ENCODE measurements at regions not wholly inside any gene's neighbourhood (a gene's known extent, or its start where the extent isn't known, plus 50 kb on each side); places are given as distances from the start of the nearest gene placed in this dataset.

GRCh38 chrX:27086237-27086636, 376.9 kb downstream of the PPP4R3C start:
- Histone ChIP-seq H3K9ac (ENCODE audit: low read length) (no peak overlapping the region), H2AFZ (ENCODE audit: low read length) (no peak overlapping the region), H3K79me2 (ENCODE audit: low read length) (no peaks in the 10 kb centered on the region), H3K9me3 (ENCODE audit: low read length) (no peaks in the 10 kb centered on the region), H3K9me2 (replicated peaks; ENCODE audit: low read length) (no peaks in the 10 kb centered on the region), H3K4me2 (ENCODE audit: low read length) (no peak overlapping the region), H3K27ac (ENCODE audit: low read length) (no peak overlapping the region), H3K4me1 (ENCODE audit: insufficient read depth, low read length) (no peaks in the 10 kb centered on the region), H3K36me3 (ENCODE audit: low read depth, low read length) (no peaks in the 10 kb centered on the region), H3K27me3 (ENCODE audit: low read length) (no peaks in the 10 kb centered on the region), H4K20me1 (ENCODE audit: low read length) (no peaks in the 10 kb centered on the region), H3K4me3 (ENCODE audit: low read length) (no peak overlapping the region), H3F3A (ENCODE audit: low read length, unreplicated experiment) (no peaks in the 10 kb centered on the region)
- BruUV-seq (replicated peaks): no TSS peak
- intact Hi-C loops (cut with micrococcal nuclease): no loop called here
- CTCF ChIA-PET: no interaction called here
- TF ChIP-seq, protein P1, sequence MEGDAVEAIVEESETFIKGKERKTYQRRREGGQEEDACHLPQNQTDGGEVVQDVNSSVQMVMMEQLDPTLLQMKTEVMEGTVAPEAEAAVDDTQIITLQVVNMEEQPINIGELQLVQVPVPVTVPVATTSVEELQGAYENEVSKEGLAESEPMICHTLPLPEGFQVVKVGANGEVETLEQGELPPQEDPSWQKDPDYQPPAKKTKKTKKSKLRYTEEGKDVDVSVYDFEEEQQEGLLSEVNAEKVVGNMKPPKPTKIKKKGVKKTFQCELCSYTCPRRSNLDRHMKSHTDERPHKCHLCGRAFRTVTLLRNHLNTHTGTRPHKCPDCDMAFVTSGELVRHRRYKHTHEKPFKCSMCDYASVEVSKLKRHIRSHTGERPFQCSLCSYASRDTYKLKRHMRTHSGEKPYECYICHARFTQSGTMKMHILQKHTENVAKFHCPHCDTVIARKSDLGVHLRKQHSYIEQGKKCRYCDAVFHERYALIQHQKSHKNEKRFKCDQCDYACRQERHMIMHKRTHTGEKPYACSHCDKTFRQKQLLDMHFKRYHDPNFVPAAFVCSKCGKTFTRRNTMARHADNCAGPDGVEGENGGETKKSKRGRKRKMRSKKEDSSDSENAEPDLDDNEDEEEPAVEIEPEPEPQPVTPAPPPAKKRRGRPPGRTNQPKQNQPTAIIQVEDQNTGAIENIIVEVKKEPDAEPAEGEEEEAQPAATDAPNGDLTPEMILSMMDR (conservative IDR thresholded peaks at IDR 0.05; ENCODE audit: low read depth, low read length): no peak
- TF ChIP-seq EZH2phosphoT487 (IDR thresholded peaks at IDR 0.05; ENCODE audit: borderline replicate concordance, low read length): no peak
- no peak for TF ChIP-seq EZH2 (IDR thresholded peaks at IDR 0.05; ENCODE audit: low read length, unreplicated experiment)
- ATAC-seq (no peak), DNase-seq (no peak)
- POLR2A ChIA-PET (ENCODE audit: unreplicated experiment): no interaction called here

DNA sequence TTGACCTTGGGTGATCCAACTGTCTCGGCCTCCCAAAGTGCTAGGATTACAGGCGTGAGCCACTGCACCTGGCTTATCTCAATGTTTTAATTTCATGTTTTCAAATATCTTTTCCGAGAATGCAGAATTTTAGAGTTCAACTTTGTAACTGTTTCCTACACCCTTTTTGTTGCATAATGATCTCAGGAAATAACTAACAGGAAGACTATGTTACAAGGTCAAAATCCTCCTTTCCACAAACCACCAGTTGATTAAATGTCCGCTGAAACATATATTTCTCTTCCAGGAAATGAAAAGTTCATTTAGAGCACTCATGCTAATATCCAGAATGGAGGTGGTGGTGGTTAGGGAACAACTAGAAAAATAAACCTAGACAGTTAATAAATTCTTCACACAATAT, 377.8 kb downstream of the PPP4R3C start:
- Histone ChIP-seq H3F3A (ENCODE audit: low read length, unreplicated experiment) (no peaks in the 10 kb centered on the region), H3K9me3 (ENCODE audit: low read length) (no peaks in the 10 kb centered on the region), H3K36me3 (ENCODE audit: low read depth, low read length) (no peaks in the 10 kb centered on the region), H3K79me2 (ENCODE audit: low read length) (no peaks in the 10 kb centered on the region), H3K27me3 (ENCODE audit: low read length) (no peaks in the 10 kb centered on the region), H3K4me1 (ENCODE audit: insufficient read depth, low read length) (no peaks in the 10 kb centered on the region), H3K9ac (ENCODE audit: low read length) (no peak overlapping the region), H3K27ac (ENCODE audit: low read length) (no peak overlapping the region), H3K4me2 (ENCODE audit: low read length) (no peak overlapping the region), H3K9me2 (replicated peaks; ENCODE audit: low read length) (no peaks in the 10 kb centered on the region), H4K20me1 (ENCODE audit: low read length) (no peaks in the 10 kb centered on the region), H2AFZ (ENCODE audit: low read length) (no peak overlapping the region), H3K4me3 (ENCODE audit: low read length) (no peak overlapping the region)
- ChIA-PET CTCF (no interaction called here), POLR2A (ENCODE audit: unreplicated experiment) (no interaction called here)
- ATAC-seq (no peak), DNase-seq (no peak)
- intact Hi-C loops (cut with micrococcal nuclease): no loop called here
- no peak for TF ChIP-seq EZH2 (IDR thresholded peaks at IDR 0.05; ENCODE audit: low read length, unreplicated experiment)
- no peak for TF ChIP-seq EZH2phosphoT487 (IDR thresholded peaks at IDR 0.05; ENCODE audit: borderline replicate concordance, low read length)
- TF ChIP-seq, protein P1 (conservative IDR thresholded peaks at IDR 0.05; ENCODE audit: low read depth, low read length): no peak
- BruUV-seq (replicated peaks): no TSS peak

DNA sequence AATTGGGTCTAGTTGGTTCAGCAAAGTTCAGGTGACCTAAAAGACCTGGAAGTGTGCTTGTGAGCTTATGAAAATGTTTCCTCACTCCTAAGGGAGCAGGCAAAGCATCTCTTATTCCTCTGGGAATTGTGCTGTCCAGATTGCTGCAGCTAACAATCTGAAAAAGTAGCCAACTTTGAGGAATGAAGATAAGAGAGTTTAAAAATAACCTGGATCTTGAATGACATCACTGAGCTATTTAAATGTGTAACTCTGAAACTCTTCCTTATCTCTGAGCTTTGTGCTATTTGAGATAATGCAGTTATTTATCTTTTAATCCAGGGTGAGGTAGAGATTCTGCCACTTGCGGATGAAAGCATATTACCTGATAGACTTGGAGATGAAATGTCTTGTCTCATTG, 384.8 kb downstream of the PPP4R3C start:
- Histone ChIP-seq H3K79me2 (ENCODE audit: low read length) (no peaks in the 10 kb centered on the region), H3K27me3 (ENCODE audit: low read length) (no peaks in the 10 kb centered on the region), H3F3A (ENCODE audit: low read length, unreplicated experiment) (no peaks in the 10 kb centered on the region), H3K9ac (ENCODE audit: low read length) (no peak overlapping the region), H3K4me1 (ENCODE audit: insufficient read depth, low read length) (no peaks in the 10 kb centered on the region), H3K4me2 (ENCODE audit: low read length) (no peak overlapping the region), H3K9me3 (ENCODE audit: low read length) (no peaks in the 10 kb centered on the region), H2AFZ (ENCODE audit: low read length) (no peak overlapping the region), H4K20me1 (ENCODE audit: low read length) (no peaks in the 10 kb centered on the region), H3K27ac (ENCODE audit: low read length) (peak overlapping the region; percentile 11; the same call in 1 of the 2 replicates), H3K9me2 (replicated peaks; ENCODE audit: low read length) (no peaks in the 10 kb centered on the region), H3K36me3 (ENCODE audit: low read depth, low read length) (no peaks in the 10 kb centered on the region), H3K4me3 (ENCODE audit: low read length) (no peak overlapping the region)
- CTCF ChIA-PET: no interaction called here
- DNase-seq (no peak), ATAC-seq (no peak)
- BruUV-seq (replicated peaks): no TSS peak
- POLR2A ChIA-PET (ENCODE audit: unreplicated experiment): no interaction called here
- TF ChIP-seq, protein P1 (conservative IDR thresholded peaks at IDR 0.05; ENCODE audit: low read depth, low read length): no peak
- TF ChIP-seq EZH2 (IDR thresholded peaks at IDR 0.05; ENCODE audit: low read length, unreplicated experiment) (no peak), EZH2phosphoT487 (IDR thresholded peaks at IDR 0.05; ENCODE audit: borderline replicate concordance, low read length) (no peak)
- intact Hi-C loops (cut with micrococcal nuclease): no loop called here

Data from PC-3 (cell line).